ENCODE measurements at regions not wholly inside any gene's neighbourhood (a gene's known extent, or its start where the extent isn't known, plus 50 kb on each side); places are given as distances from the start of the nearest gene placed in this dataset.

DNA sequence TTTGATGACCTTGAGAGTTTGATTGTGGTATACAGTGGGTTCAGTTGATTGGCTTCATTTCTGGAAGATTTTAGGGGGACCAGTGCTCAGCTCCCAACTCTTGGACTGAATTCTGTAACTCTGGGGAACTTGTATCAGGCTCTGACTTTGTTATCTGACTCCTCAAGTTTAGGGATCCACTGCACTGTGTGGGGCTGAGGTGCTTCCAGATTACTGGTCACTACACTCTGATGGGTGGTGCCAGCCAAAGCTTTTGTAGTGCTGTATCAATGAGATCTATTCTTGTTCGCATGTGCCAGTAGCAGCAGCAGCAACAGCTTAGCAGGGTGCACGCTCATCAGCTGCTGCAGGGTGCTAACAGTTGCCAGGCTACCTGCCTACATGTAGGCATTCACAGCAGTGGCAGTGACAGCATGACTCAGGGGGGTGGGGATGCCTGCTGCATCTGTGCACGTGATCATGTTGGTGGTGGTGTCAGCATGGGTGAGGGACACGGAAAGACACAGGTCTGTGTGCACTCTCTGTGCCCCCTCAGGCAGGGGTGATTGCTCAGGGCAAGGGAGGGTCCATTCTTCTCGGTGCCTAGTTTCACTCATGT, 438.8 kb upstream of the SEMA6A start:
- H3K9ac ChIP-seq (ENCODE audit: low read depth, low read length): no peak overlapping the region
- H3K27me3 ChIP-seq (ENCODE audit: control insufficient read depth, insufficient read depth, low read length): no peaks in the 10 kb centered on the region
- peaks cover 7% of the 10 kb centered on the region; the same call in 1 of the 2 replicates for H3K4me1 ChIP-seq (ENCODE audit: control insufficient read depth, insufficient read depth, low read length)
- H3K9me3 ChIP-seq (ENCODE audit: control insufficient read depth, insufficient read depth, low read length): no peaks in the 10 kb centered on the region
- H3K27ac ChIP-seq (ENCODE audit: low read depth, low read length): no peak overlapping the region
- H3K4me3 ChIP-seq (ENCODE audit: low read depth, low read length): no peak overlapping the region
- no peaks in the 10 kb centered on the region for H3K36me3 ChIP-seq (ENCODE audit: control insufficient read depth, insufficient read depth, low read length)

DNA sequence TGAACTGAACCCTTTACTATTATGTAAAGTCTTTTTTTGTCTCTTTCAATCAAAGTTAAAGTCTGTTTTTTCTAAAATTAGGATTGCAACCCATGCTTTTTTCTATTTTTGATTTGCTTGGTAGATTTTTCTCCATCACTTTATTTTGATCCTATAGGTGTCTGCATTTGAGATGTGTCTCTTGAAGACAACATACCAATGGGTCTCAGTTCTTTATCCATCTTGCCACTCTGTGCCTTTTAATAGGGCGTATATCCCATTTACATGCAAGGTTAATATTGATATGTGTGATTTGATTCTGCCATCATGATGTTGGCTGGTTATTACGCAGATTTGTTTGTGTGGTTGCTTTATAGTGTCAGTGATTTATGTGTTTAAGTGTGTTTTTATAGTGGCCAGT, 436.0 kb upstream of the SEMA6A start:
- Histone ChIP-seq H3K4me1 (ENCODE audit: control insufficient read depth, insufficient read depth, low read length) (0 out of 2 replicates have a peak, but pooled peaks cover 3% of the 10 kb centered on the region), H3K36me3 (ENCODE audit: control insufficient read depth, insufficient read depth, low read length) (no peaks in the 10 kb centered on the region), H3K9me3 (ENCODE audit: control insufficient read depth, insufficient read depth, low read length) (no peaks in the 10 kb centered on the region), H3K27me3 (ENCODE audit: control insufficient read depth, insufficient read depth, low read length) (no peaks in the 10 kb centered on the region), H3K27ac (ENCODE audit: low read depth, low read length) (no peak overlapping the region), H3K9ac (ENCODE audit: low read depth, low read length) (no peak overlapping the region), H3K4me3 (ENCODE audit: low read depth, low read length) (no peak overlapping the region)

DNA sequence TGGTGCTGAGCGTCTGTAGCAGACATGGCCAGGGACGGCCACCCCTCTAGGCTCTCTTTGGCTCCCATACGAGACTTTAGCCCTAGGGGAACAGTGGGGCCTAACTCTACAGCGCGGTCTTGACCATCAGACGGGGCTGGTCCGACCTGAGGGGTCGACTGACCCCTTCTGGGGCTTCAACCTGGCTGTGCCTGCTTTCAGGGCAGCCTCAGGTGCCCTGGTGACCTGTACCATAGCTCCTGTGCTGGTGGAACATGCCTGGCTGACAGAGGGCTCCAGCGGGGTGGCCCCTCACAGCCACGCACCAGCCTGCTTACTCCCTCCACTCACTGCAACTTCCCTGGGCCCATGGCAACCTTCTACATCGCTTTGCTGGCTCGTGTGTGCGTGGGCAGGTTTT, 423.4 kb upstream of the SEMA6A start:
- H3K4me1 ChIP-seq (ENCODE audit: control insufficient read depth, insufficient read depth, low read length): no peaks in the 10 kb centered on the region
- H3K9ac ChIP-seq (ENCODE audit: low read depth, low read length): no peak overlapping the region
- no peak overlapping the region for H3K27ac ChIP-seq (ENCODE audit: low read depth, low read length)
- H3K36me3 ChIP-seq (ENCODE audit: control insufficient read depth, insufficient read depth, low read length): no peaks in the 10 kb centered on the region
- no peak overlapping the region for H3K4me3 ChIP-seq (ENCODE audit: low read depth, low read length)
- H3K9me3 ChIP-seq (ENCODE audit: control insufficient read depth, insufficient read depth, low read length): peaks cover 3% of the 10 kb centered on the region; the same call in 1 of the 2 replicates
- no peaks in the 10 kb centered on the region for H3K27me3 ChIP-seq (ENCODE audit: control insufficient read depth, insufficient read depth, low read length)

DNA sequence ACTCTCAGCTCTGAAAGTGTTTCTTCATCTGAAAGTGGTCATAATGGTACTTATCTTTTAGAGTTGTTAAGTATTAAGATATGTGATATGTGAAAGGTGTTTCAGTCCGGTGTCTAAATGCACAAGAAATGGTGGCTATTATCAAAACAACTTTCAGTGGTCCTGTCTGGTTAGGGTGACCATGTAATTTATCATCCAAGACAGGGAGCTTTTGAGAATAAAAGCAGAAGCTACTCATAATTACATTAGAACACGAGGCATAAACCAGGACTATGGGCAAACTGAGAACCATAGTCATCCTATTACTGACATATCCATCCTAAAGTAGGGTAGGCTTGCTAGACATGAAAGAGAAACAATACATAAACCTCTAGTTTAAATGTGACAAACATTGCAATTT, 418.1 kb upstream of the SEMA6A start:
- no peak overlapping the region for H3K9ac ChIP-seq (ENCODE audit: low read depth, low read length)
- no peaks in the 10 kb centered on the region for H3K36me3 ChIP-seq (ENCODE audit: control insufficient read depth, insufficient read depth, low read length)
- no peaks in the 10 kb centered on the region for H3K9me3 ChIP-seq (ENCODE audit: control insufficient read depth, insufficient read depth, low read length)
- no peaks in the 10 kb centered on the region for H3K4me1 ChIP-seq (ENCODE audit: control insufficient read depth, insufficient read depth, low read length)
- H3K27ac ChIP-seq (ENCODE audit: low read depth, low read length): no peak overlapping the region
- no peak overlapping the region for H3K4me3 ChIP-seq (ENCODE audit: low read depth, low read length)
- H3K27me3 ChIP-seq (ENCODE audit: control insufficient read depth, insufficient read depth, low read length): no peaks in the 10 kb centered on the region

DNA sequence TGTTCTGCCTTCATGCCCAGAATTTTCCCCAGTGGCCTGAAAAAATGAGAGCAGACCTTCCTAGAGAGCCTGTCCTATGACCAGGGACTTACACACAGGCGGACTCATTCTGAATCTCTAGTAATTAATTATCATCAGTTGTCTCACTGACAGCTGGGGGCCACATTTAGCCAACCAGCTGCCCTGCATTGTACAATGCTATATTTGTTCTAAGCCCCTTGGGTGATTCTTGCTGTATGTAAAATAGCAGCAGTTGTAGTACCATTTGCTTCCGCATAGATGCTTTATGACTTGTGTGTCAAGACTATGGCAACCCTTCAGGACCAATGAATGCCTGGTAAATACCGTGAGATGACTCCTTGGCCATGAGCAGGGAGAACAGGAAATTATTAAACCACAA, 415.4 kb upstream of the SEMA6A start:
- no peak overlapping the region for H3K9ac ChIP-seq (ENCODE audit: low read depth, low read length)
- H3K9me3 ChIP-seq (ENCODE audit: control insufficient read depth, insufficient read depth, low read length): no peaks in the 10 kb centered on the region
- H3K4me3 ChIP-seq (ENCODE audit: low read depth, low read length): no peak overlapping the region
- H3K27ac ChIP-seq (ENCODE audit: low read depth, low read length): no peak overlapping the region
- no peaks in the 10 kb centered on the region for H3K27me3 ChIP-seq (ENCODE audit: control insufficient read depth, insufficient read depth, low read length)
- no peaks in the 10 kb centered on the region for H3K4me1 ChIP-seq (ENCODE audit: control insufficient read depth, insufficient read depth, low read length)
- H3K36me3 ChIP-seq (ENCODE audit: control insufficient read depth, insufficient read depth, low read length): no peaks in the 10 kb centered on the region

DNA sequence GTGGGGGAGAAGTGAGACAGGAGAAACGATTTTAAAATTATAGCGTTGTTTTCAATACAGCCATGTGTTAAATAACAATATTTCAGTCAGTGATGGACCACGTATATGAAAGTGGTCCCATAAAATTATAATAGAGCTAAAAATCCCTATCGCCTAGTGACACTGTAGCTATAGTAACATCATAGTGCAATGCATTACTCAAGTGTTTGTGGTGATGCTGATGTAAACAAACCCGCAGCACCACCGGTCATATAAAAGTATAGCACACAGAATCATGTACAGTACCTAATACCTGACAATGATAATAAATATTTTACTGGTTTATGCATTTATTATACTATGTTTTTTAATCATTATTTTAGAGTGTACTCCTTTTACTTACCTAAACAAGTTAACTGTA, 407.4 kb upstream of the SEMA6A start:
- H3K4me3 ChIP-seq (ENCODE audit: low read depth, low read length): no peak overlapping the region
- H3K27me3 ChIP-seq (ENCODE audit: control insufficient read depth, insufficient read depth, low read length): no peaks in the 10 kb centered on the region
- no peaks in the 10 kb centered on the region for H3K9me3 ChIP-seq (ENCODE audit: control insufficient read depth, insufficient read depth, low read length)
- no peaks in the 10 kb centered on the region for H3K36me3 ChIP-seq (ENCODE audit: control insufficient read depth, insufficient read depth, low read length)
- H3K27ac ChIP-seq (ENCODE audit: low read depth, low read length): no peak overlapping the region
- H3K9ac ChIP-seq (ENCODE audit: low read depth, low read length): no peak overlapping the region
- H3K4me1 ChIP-seq (ENCODE audit: control insufficient read depth, insufficient read depth, low read length): no peaks in the 10 kb centered on the region

DNA sequence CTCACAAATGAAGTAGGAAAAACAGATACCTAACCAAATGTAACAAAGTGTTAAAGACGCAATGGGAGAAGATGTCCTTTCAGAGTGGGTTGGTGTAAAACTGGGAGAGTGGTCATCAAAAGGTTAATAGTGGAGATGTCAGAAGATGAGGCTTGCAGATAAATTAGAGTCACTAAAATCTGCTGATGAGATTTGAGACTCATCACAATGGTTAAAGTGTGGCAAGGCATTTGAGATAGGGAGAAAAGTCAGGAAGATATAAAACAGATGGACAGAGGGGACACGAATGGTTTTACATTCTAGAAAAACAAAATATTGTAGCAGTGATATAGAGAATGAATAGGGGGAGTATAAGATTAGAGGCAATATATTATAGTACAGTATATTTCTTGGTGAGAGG, 406.0 kb upstream of the SEMA6A start:
- H3K27ac ChIP-seq (ENCODE audit: low read depth, low read length): no peak overlapping the region
- no peak overlapping the region for H3K9ac ChIP-seq (ENCODE audit: low read depth, low read length)
- no peaks in the 10 kb centered on the region for H3K4me1 ChIP-seq (ENCODE audit: control insufficient read depth, insufficient read depth, low read length)
- no peaks in the 10 kb centered on the region for H3K36me3 ChIP-seq (ENCODE audit: control insufficient read depth, insufficient read depth, low read length)
- no peaks in the 10 kb centered on the region for H3K27me3 ChIP-seq (ENCODE audit: control insufficient read depth, insufficient read depth, low read length)
- H3K9me3 ChIP-seq (ENCODE audit: control insufficient read depth, insufficient read depth, low read length): no peaks in the 10 kb centered on the region
- H3K4me3 ChIP-seq (ENCODE audit: low read depth, low read length): no peak overlapping the region

DNA sequence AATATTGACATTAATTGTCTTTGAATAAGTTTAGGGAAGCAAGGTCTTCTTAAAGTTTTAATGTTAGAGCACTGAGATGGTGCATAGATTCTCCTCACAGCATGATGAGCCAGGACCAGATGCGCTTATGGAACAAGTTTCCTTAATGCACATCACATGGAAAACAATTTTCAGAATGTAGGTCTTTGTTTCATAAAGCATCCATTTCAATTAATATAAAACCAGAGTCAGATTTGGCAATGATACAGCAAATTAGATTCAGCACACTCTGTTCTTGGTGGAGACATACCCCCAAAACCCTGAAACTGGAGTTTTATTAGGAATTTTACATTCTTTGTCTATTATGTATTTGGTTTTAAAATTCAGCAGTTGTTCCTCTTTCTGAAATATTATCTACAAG, 402.1 kb upstream of the SEMA6A start:
- Histone ChIP-seq H3K36me3 (ENCODE audit: control insufficient read depth, insufficient read depth, low read length) (no peaks in the 10 kb centered on the region), H3K4me3 (ENCODE audit: low read depth, low read length) (no peak overlapping the region), H3K4me1 (ENCODE audit: control insufficient read depth, insufficient read depth, low read length) (no peaks in the 10 kb centered on the region), H3K27ac (ENCODE audit: low read depth, low read length) (no peak overlapping the region), H3K9ac (ENCODE audit: low read depth, low read length) (no peak overlapping the region), H3K27me3 (ENCODE audit: control insufficient read depth, insufficient read depth, low read length) (no peaks in the 10 kb centered on the region), H3K9me3 (ENCODE audit: control insufficient read depth, insufficient read depth, low read length) (no peaks in the 10 kb centered on the region)

DNA sequence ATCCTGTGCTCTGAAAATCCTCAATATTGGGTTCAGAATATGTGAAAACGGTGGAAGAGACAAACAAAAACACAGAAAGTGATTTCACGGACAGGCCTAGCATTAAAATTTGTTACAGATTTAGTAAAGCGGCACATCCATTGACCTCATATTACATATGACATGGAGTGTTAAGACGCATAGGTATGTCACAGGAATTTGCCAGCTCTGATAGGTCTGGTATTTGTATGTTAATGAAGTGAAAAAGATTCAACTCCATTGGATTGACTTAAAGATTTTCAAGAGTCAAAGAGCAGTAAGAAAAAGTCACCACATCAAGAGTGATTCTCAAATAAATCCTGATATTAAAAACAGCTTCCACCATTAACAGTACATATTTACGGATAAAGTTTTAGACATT, 396.5 kb upstream of the SEMA6A start:
- Histone ChIP-seq H3K27ac (ENCODE audit: low read depth, low read length) (no peak overlapping the region), H3K4me1 (ENCODE audit: control insufficient read depth, insufficient read depth, low read length) (peaks cover 19% of the 10 kb centered on the region), H3K27me3 (ENCODE audit: control insufficient read depth, insufficient read depth, low read length) (no peaks in the 10 kb centered on the region), H3K9ac (ENCODE audit: low read depth, low read length) (no peak overlapping the region), H3K36me3 (ENCODE audit: control insufficient read depth, insufficient read depth, low read length) (no peaks in the 10 kb centered on the region), H3K9me3 (ENCODE audit: control insufficient read depth, insufficient read depth, low read length) (no peaks in the 10 kb centered on the region), H3K4me3 (ENCODE audit: low read depth, low read length) (no peak overlapping the region)

DNA sequence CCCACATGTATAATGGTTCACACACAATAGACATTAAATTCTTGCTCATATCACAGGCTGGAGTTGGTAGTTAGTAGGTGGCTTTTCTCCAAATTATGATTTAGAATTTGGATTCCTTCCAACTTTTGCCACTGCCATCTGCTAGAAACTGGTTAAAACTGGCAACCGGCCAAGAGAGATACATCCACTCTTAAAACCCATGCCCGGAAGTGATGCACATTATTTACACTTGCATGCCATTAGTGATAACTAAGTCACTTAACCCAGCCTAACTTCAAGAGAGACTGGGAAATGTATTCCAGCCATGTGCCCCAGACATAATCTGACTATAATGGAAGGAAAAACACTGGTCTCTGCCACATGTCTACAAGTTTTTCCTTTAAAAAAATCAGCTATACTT, 395.7 kb upstream of the SEMA6A start:
- H3K9me3 ChIP-seq (ENCODE audit: control insufficient read depth, insufficient read depth, low read length): no peaks in the 10 kb centered on the region
- no peak overlapping the region for H3K27ac ChIP-seq (ENCODE audit: low read depth, low read length)
- no peak overlapping the region for H3K9ac ChIP-seq (ENCODE audit: low read depth, low read length)
- no peaks in the 10 kb centered on the region for H3K27me3 ChIP-seq (ENCODE audit: control insufficient read depth, insufficient read depth, low read length)
- no peak overlapping the region for H3K4me3 ChIP-seq (ENCODE audit: low read depth, low read length)
- H3K36me3 ChIP-seq (ENCODE audit: control insufficient read depth, insufficient read depth, low read length): no peaks in the 10 kb centered on the region
- H3K4me1 ChIP-seq (ENCODE audit: control insufficient read depth, insufficient read depth, low read length): peaks cover 19% of the 10 kb centered on the region

DNA sequence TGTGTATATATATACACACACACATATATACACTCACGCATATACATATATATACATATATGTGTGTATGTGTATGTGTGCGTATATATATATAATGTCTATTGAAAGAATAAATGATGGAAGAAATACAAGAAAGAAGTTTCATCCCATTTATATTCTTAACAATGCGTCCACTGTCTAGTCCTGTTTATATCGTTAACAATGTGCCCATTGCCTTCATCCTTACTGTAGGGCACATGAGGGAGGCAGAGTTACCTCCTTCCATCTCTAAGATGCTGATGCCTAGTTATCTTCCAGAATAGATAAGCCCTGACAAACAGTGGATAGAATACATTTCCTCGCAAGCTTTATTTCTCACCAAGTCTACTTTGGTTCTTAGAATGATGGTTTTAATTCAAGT, 389.8 kb upstream of the SEMA6A start:
- no peaks in the 10 kb centered on the region for H3K27me3 ChIP-seq (ENCODE audit: control insufficient read depth, insufficient read depth, low read length)
- peaks cover 1% of the 10 kb centered on the region; the same call in 1 of the 2 replicates for H3K4me1 ChIP-seq (ENCODE audit: control insufficient read depth, insufficient read depth, low read length)
- H3K36me3 ChIP-seq (ENCODE audit: control insufficient read depth, insufficient read depth, low read length): no peaks in the 10 kb centered on the region
- no peaks in the 10 kb centered on the region for H3K9me3 ChIP-seq (ENCODE audit: control insufficient read depth, insufficient read depth, low read length)
- H3K9ac ChIP-seq (ENCODE audit: low read depth, low read length): no peak overlapping the region
- H3K27ac ChIP-seq (ENCODE audit: low read depth, low read length): no peak overlapping the region
- H3K4me3 ChIP-seq (ENCODE audit: low read depth, low read length): no peak overlapping the region

DNA sequence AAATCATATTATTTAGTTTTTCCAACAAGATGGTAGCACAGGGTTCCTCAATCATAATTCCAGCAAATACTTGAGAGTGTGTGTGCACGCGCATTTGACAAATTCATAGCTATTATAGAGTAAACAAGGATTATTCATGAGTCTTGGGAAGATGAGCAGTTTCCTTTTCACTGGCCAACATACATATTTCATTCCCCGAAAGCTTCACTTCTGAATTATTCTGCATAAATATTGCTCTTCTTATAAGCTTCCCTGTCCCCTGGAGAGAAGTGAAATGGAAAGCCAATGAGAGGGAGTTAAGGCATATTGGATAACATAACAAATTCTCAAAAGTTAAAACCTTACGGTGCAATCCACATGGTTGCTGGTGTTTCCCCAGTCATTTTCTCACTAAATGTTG, 386.4 kb upstream of the SEMA6A start:
- Histone ChIP-seq H3K36me3 (ENCODE audit: control insufficient read depth, insufficient read depth, low read length) (no peaks in the 10 kb centered on the region), H3K27me3 (ENCODE audit: control insufficient read depth, insufficient read depth, low read length) (no peaks in the 10 kb centered on the region), H3K9ac (ENCODE audit: low read depth, low read length) (no peak overlapping the region), H3K4me3 (ENCODE audit: low read depth, low read length) (no peak overlapping the region), H3K9me3 (ENCODE audit: control insufficient read depth, insufficient read depth, low read length) (no peaks in the 10 kb centered on the region), H3K4me1 (ENCODE audit: control insufficient read depth, insufficient read depth, low read length) (no peaks in the 10 kb centered on the region), H3K27ac (ENCODE audit: low read depth, low read length) (no peak overlapping the region)
